Chondrocyte (in vitro differentiated cells): ENCODE measurements at regions not wholly inside any gene's neighbourhood (a gene's known extent, or its start where the extent isn't known, plus 50 kb on each side); places are given as distances from the start of the nearest gene placed in this dataset.
A peak's percentile ranks its signal among the peaks of the same experiment; 100 is the strongest.

ENCODE experiments used
- DNase-seq: peaks from one replicate; pipeline ENCODE4 v3.0.0; 2021; ENCODE audit warnings: mixed read lengths, low spot score
- H3K27ac Mint-ChIP-seq: one replicate; pipeline ENCODE4 v1.8.0; 2021; ENCODE audit warnings: mild to moderate bottlenecking, moderate library complexity, mixed read lengths; ENCODE audit not compliant: unreplicated experiment
- H3K27me3 Mint-ChIP-seq: 2 replicates; pipeline ENCODE4 v1.8.0; 2021; ENCODE audit warnings: low read depth, mixed read lengths
- H3K36me3 Mint-ChIP-seq: 2 replicates; pipeline ENCODE4 v1.8.0; 2021; ENCODE audit warnings: low read depth, mixed read lengths
- H3K4me1 Mint-ChIP-seq: 2 replicates; pipeline ENCODE4 v1.8.0; 2021; ENCODE audit warnings: low read depth, mild to moderate bottlenecking, mixed read lengths
- H3K4me3 Mint-ChIP-seq: one replicate; pipeline ENCODE4 v1.8.0; 2021; ENCODE audit warnings: mild to moderate bottlenecking, moderate library complexity, mixed read lengths; ENCODE audit not compliant: unreplicated experiment
- H3K9me3 Mint-ChIP-seq: 2 replicates; pipeline ENCODE4 v1.8.0; 2021; ENCODE audit warnings: low read depth, mixed read lengths
- TF ChIP-seq, protein P1 (sequence below): fragments of 200-600 bp; sonication (generic); IDR thresholded peaks from 2 replicates; pipeline ENCODE4 v1.5.0; 2021; ENCODE audit warnings: antibody characterized with exemption, mild to moderate bottlenecking, moderate library complexity

DNA sequence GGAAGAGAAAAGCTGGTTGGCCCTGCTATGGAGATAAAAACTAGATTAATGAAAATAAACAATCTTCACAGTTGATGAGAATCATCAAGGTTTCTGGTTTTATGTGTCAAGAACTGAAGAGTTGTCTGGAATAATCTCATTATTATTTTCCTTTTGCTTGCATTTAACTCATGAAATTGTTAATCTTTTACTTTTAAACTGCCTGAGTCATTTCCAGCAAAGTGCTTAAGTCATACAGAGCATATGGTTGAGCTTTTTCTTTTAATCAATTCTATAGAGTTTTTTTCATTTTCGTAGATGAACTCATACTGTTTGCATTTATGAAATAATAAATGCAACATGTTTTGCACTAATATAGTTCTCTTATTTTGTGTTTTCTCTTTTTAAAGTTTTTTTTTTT lies 747.9 kb downstream of the NXPH1 start:
- TF ChIP-seq, protein P1, sequence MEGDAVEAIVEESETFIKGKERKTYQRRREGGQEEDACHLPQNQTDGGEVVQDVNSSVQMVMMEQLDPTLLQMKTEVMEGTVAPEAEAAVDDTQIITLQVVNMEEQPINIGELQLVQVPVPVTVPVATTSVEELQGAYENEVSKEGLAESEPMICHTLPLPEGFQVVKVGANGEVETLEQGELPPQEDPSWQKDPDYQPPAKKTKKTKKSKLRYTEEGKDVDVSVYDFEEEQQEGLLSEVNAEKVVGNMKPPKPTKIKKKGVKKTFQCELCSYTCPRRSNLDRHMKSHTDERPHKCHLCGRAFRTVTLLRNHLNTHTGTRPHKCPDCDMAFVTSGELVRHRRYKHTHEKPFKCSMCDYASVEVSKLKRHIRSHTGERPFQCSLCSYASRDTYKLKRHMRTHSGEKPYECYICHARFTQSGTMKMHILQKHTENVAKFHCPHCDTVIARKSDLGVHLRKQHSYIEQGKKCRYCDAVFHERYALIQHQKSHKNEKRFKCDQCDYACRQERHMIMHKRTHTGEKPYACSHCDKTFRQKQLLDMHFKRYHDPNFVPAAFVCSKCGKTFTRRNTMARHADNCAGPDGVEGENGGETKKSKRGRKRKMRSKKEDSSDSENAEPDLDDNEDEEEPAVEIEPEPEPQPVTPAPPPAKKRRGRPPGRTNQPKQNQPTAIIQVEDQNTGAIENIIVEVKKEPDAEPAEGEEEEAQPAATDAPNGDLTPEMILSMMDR: no peak
- no peaks in the 10 kb centered on the region for H3K9me3 Mint-ChIP-seq
- peaks cover 13% of the 10 kb centered on the region for H3K4me1 Mint-ChIP-seq

DNA sequence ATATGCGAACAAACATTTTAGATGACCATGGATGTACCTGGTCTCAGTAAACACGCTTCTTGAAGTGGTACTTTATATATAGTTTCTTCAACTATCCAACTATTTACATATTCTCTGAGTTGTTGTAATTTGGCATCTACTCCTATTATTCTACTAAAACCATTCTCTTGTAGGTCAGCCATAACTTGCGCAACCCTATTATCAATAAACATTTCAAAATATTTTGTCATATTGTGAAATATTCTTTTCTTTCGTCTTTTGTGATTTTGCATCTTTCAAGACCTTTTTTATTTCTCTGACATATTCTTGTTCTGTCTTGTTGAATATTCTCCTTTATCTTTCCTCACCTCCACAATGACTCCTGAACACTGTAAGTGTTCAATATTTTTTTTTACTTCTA lies 753.3 kb downstream of the NXPH1 start:
- TF ChIP-seq, protein P1: no peak
- Mint-ChIP-seq H3K27me3 (no peaks in the 10 kb centered on the region), H3K27ac (no peak overlapping the region), H3K36me3 (no peaks in the 10 kb centered on the region), H3K9me3 (no peaks in the 10 kb centered on the region), H3K4me1 (peaks cover 7% of the 10 kb centered on the region), H3K4me3 (no peak overlapping the region)
- DNase-seq: no peak

More for the DNA sequence above, 747.9 kb downstream of the NXPH1 start:
- Mint-ChIP-seq H3K27ac (no peak overlapping the region), H3K27me3 (no peaks in the 10 kb centered on the region), H3K36me3 (no peaks in the 10 kb centered on the region), H3K4me3 (no peak overlapping the region)
- DNase-seq: no peak

DNA sequence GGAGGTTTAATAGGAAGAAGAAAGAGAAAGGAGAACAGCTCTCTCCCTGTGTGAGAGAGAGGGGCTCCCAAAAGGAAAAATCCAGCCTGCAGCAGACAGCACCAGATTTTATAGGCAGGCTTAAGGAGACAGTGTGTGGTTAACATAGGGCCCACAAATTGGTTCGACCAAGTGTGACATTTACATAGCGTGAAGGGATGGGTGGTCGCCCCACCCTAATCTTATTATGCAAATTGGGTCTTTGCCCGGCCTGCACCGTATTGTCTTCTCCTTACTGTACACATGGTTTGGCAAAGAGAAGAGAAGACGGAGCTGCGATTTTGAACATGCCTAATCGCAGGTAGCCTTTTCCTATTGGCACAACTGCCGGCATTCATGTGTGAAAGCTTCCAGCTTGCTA lies 756.3 kb downstream of the NXPH1 start:
- no peaks in the 10 kb centered on the region for H3K36me3 Mint-ChIP-seq
- DNase-seq: peak; percentile 30
- no peaks in the 10 kb centered on the region for H3K9me3 Mint-ChIP-seq
- H3K27me3 Mint-ChIP-seq: no peaks in the 10 kb centered on the region
- H3K4me3 Mint-ChIP-seq: no peak overlapping the region
- H3K27ac Mint-ChIP-seq: no peak overlapping the region
- TF ChIP-seq, protein P1: no peak
- no peaks in the 10 kb centered on the region for H3K4me1 Mint-ChIP-seq

DNA sequence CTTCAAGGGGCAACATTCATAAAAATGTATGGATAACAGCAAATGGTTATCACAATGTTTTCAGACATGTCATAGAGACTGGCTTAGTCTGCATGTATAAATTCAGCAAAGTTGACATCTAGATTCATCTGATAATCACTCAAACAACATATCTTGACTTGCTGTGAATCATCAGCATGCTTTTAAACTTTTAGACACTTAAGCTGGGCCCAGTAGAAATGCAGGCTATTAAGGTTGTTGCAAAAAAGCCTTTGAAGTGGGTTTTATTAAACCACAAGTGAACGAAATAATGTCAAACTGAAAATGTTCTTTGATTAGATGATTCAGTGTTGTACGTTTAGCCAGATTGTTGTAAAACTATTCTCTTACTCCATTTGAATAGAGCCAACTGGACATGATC lies 759.6 kb downstream of the NXPH1 start:
- no peak for DNase-seq
- H3K27ac Mint-ChIP-seq: no peak overlapping the region
- H3K4me3 Mint-ChIP-seq: no peak overlapping the region
- no peaks in the 10 kb centered on the region for H3K27me3 Mint-ChIP-seq
- no peaks in the 10 kb centered on the region for H3K36me3 Mint-ChIP-seq
- TF ChIP-seq, protein P1: no peak
- no peaks in the 10 kb centered on the region for H3K9me3 Mint-ChIP-seq
- H3K4me1 Mint-ChIP-seq: no peaks in the 10 kb centered on the region

DNA sequence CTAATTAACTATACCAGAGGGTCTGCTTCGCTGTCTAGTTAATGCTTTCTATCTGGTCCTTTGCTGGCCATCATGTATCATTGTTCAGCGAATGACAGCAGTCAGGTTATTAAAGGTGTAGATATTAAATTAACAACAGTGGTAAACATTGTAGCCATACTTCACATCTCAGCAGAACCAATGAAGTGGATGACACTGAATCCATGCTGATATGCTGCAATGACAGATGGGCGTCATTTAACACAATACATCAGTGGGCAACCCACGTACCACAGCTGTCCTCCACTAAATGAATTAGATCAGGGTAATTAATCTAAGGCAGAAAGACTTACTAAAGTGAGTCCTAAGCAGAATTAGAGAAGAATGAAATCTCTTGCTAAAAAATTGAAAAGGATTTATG lies 767.2 kb downstream of the NXPH1 start:
- TF ChIP-seq, protein P1: no peak
- H3K4me1 Mint-ChIP-seq: no peaks in the 10 kb centered on the region
- no peaks in the 10 kb centered on the region for H3K9me3 Mint-ChIP-seq
- no peaks in the 10 kb centered on the region for H3K36me3 Mint-ChIP-seq
- no peak overlapping the region for H3K27ac Mint-ChIP-seq
- H3K4me3 Mint-ChIP-seq: no peak overlapping the region
- no peaks in the 10 kb centered on the region for H3K27me3 Mint-ChIP-seq
- no peak for DNase-seq
